ENCODE measurements at regions not wholly inside any gene's neighbourhood (a gene's known extent, or its start where the extent isn't known, plus 50 kb on each side); places are given as distances from the start of the nearest gene placed in this dataset.

GRCh38 chr15:70204652-70205051 is 106.9 kb upstream of the TLE3 start (continued):
- no peak for TF ChIP-seq ASH2L (IDR thresholded peaks at IDR 0.05; ENCODE audit: borderline replicate concordance, low read depth)
- TF ChIP-seq ATF3 (IDR thresholded peaks at IDR 0.05; ENCODE audit: borderline replicate concordance, extremely low read depth, low read depth, low read length), result no peak
- TF ChIP-seq TARDBP (IDR thresholded peaks at IDR 0.05; ENCODE audit: borderline replicate concordance), result no peak
- TF ChIP-seq NFIC (IDR thresholded peaks at IDR 0.05; ENCODE audit: low read depth, low read length), result no peak
- TF ChIP-seq ZNF24 (IDR thresholded peaks at IDR 0.05), result no peak
- no peak for TF ChIP-seq RAD51 (IDR thresholded peaks at IDR 0.05)
- TF ChIP-seq ZNF217 (IDR thresholded peaks at IDR 0.05), result no peak
- TF ChIP-seq CEBPZ (IDR thresholded peaks at IDR 0.05; ENCODE audit: low read depth, low read length), result no peak
- TF ChIP-seq BCLAF1 (IDR thresholded peaks at IDR 0.05), result no peak
- TF ChIP-seq IKZF2 (IDR thresholded peaks at IDR 0.05), result no peak
- no peak for TF ChIP-seq FOS (IDR thresholded peaks at IDR 0.05; ENCODE audit: borderline replicate concordance, extremely low read depth, insufficient read length)
- no peak for TF ChIP-seq MYB (IDR thresholded peaks at IDR 0.05; ENCODE audit: borderline replicate concordance, low read depth, low read length)
- TF ChIP-seq SREBF2 (IDR thresholded peaks at IDR 0.05; ENCODE audit: low read length), result no peak
